HepG2 (cell line): ENCODE measurements at regions not wholly inside any gene's neighbourhood (a gene's known extent, or its start where the extent isn't known, plus 50 kb on each side); places are given as distances from the start of the nearest gene placed in this dataset.
"Not testable (repeated sequence)": the region's sequence is repeated elsewhere in the genome, so short reads cannot be mapped to it uniquely, and the experiment has no call there.

Experiments used
- BCL6 ChIP-seq: IDR thresholded peaks from 2 replicates; pipeline ENCODE4 v1.6.1; 2016; ENCODE audit warnings: missing genetic modification reagents, missing compliant biosample characterization
- FOXM1 ChIP-seq: sonication (generic); formaldehyde crosslinking; IDR thresholded peaks from 2 replicates; pipeline ENCODE4 v1.5.0; 2020; ENCODE audit warnings: missing genetic modification reagents
- JUND ChIP-seq: sonication (generic); formaldehyde crosslinking; IDR thresholded peaks from 2 replicates; pipeline ENCODE4 v1.8.0; 2022; ENCODE audit warnings: mild to moderate bottlenecking, missing genetic modification reagents
- MEIS2 ChIP-seq: sonication (generic); formaldehyde crosslinking; IDR thresholded peaks from 2 replicates; pipeline ENCODE4 v1.9.0; 2021; ENCODE audit warnings: mild to moderate bottlenecking, missing genetic modification reagents
- POLR2A ChIP-seq, 2 experiments: IDR thresholded peaks; 2 replicates each; pipeline ENCODE4 v1.6.1; 2011; ENCODE audit warnings: low read depth in 2 of 2, low read length in 2 of 2, mild to moderate bottlenecking in 1 of 2, moderate library complexity in 1 of 2; ENCODE audit not compliant: insufficient read depth in 1 of 2
- POLR2AphosphoS2 ChIP-seq: IDR thresholded peaks from 2 replicates; pipeline ENCODE4 v1.6.1; 2011; ENCODE audit warnings: low read depth, low read length, improper control_type of control experiment
- REL ChIP-seq: sonication (generic); formaldehyde crosslinking; conservative IDR thresholded peaks from 2 replicates; pipeline ENCODE4 v1.8.0; 2022; ENCODE audit warnings: mild to moderate bottlenecking, missing genetic modification reagents, moderate library complexity
- TAF1 ChIP-seq: sonication (generic); formaldehyde crosslinking; IDR thresholded peaks from 2 replicates; pipeline ENCODE4 v1.4.0; 2020; ENCODE audit warnings: missing genetic modification reagents
- TCF12 ChIP-seq, 2 experiments: fragments of 450-650 bp in 1 of 2; sonication (generic) in 1 of 2; formaldehyde crosslinking in 1 of 2; IDR thresholded peaks; 2 replicates each; pipeline versions ENCODE4 v1.6.1 to v1.8.0; 2017 to 2022; ENCODE audit warnings: antibody characterized with exemption in 1 of 2, mild to moderate bottlenecking in 1 of 2, missing genetic modification reagents in 1 of 2, moderate library complexity in 1 of 2
- U2AF2 ChIP-seq: fragments of 200-400 bp; formaldehyde crosslinking; IDR thresholded peaks from 2 replicates; pipeline ENCODE4 v1.6.1; 2017; ENCODE audit warnings: low read depth, mild to moderate bottlenecking, low read length
- ZNF746 ChIP-seq: sonication (generic); formaldehyde crosslinking; IDR thresholded peaks from 2 replicates; pipeline ENCODE4 v1.8.0; 2022; ENCODE audit warnings: mild to moderate bottlenecking, missing genetic modification reagents
- ZNF800 ChIP-seq: sonication (generic); formaldehyde crosslinking; IDR thresholded peaks from 2 replicates; pipeline ENCODE4 v1.4.0; 2020; ENCODE audit warnings: missing genetic modification reagents

DNA sequence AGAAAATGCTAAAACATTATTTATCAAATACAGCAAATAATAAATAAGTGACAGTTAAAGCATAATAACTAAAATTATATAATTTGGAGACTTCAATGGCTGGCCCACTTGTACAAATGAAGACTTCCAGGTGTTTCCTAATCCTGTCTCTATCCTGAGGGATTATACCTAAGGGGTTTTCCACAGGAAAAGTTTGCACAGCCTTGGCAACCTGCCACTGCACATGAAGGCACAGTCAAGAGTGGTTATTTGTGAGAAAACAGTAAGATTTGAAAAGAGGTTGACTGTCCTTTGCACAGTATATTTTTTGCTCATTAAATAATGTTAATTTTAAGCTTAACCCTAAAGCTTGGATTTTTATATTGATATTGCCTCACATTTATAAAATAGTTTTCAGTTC, 655.9 kb downstream of the TTLL7 start:
- TF ChIP-seq ZNF800 (CRISPR knock-in tag); U2AF2; POLR2AphosphoS2; TAF1 (CRISPR knock-in tag); ZNF746; JUND; POLR2A (IDR thresholded peaks at IDR 0.05; ENCODE audit: insufficient read depth in 1 of 2, low read depth in 2 of 2, low read length in 2 of 2); REL; FOXM1 (CRISPR knock-in tag); TCF12 (IDR thresholded peaks at IDR 0.05); TCF12 (CRISPR knock-in tag; IDR thresholded peaks at IDR 0.05); MEIS2 (CRISPR knock-in tag); BCL6: not testable (repeated sequence)
